MM.1S (cell line): ENCODE measurements at regions not wholly inside any gene's neighbourhood (a gene's known extent, or its start where the extent isn't known, plus 50 kb on each side); places are given as distances from the start of the nearest gene placed in this dataset.

ENCODE experiments used
- DNase-seq: peaks from one replicate; pipeline ENCODE4 v3.0.0-alpha.2; 2015
- H2AFZ ChIP-seq: fragments of 300-600 bp; sonication (generic); 2 replicates; pipeline ENCODE4 v1.6.0; 2016; ENCODE audit warnings: antibody characterized with exemption, low read length
- H3F3A ChIP-seq: fragments of 300-600 bp; sonication (generic); 2 replicates; pipeline ENCODE4 v1.6.1; 2016; ENCODE audit warnings: mild to moderate bottlenecking, antibody characterized with exemption, low read length, moderate library complexity, mixed read lengths; ENCODE audit not compliant: insufficient read depth
- H3K27ac ChIP-seq: fragments of 300-600 bp; sonication (generic); 2 replicates; pipeline ENCODE4 v1.5.1; 2016; ENCODE audit warnings: mild to moderate bottlenecking, low read length
- H3K27me3 ChIP-seq: fragments of 300-600 bp; sonication (generic); replicated peaks from 2 replicates; pipeline ENCODE4 v1.6.0; 2016; ENCODE audit warnings: low read length; ENCODE audit not compliant: insufficient read depth
- H3K36me3 ChIP-seq: fragments of 300-600 bp; sonication (generic); replicated peaks from 2 replicates; pipeline ENCODE4 v1.6.1; 2016; ENCODE audit warnings: mild to moderate bottlenecking, low read length, mixed read lengths; ENCODE audit not compliant: insufficient read depth
- H3K4me1 ChIP-seq: fragments of 300-600 bp; sonication (generic); 2 replicates; pipeline ENCODE4 v1.6.1; 2016; ENCODE audit warnings: low read length, mixed read lengths
- H3K4me2 ChIP-seq: fragments of 300-600 bp; sonication (generic); 2 replicates; pipeline ENCODE4 v1.6.0; 2016; ENCODE audit warnings: low read depth, low read length
- H3K4me3 ChIP-seq: fragments of 300-600 bp; sonication (generic); 2 replicates; pipeline ENCODE4 v1.5.1; 2016; ENCODE audit warnings: low read length, mixed read lengths
- H3K79me2 ChIP-seq: fragments of 300-600 bp; sonication (generic); 2 replicates; pipeline ENCODE4 v1.6.1; 2016; ENCODE audit warnings: mixed run types, low read length, mixed read lengths
- H3K9ac ChIP-seq: fragments of 300-600 bp; sonication (generic); 2 replicates; pipeline ENCODE4 v1.6.1; 2016; ENCODE audit warnings: low read length, mixed read lengths
- H3K9me2 ChIP-seq: fragments of 300-600 bp; sonication (generic); replicated peaks from 2 replicates; pipeline ENCODE4 v1.6.1; 2016; ENCODE audit warnings: mild to moderate bottlenecking, low read length, mixed read lengths; ENCODE audit not compliant: insufficient read depth
- H3K9me3 ChIP-seq: fragments of 300-600 bp; sonication (generic); replicated peaks from 2 replicates; pipeline ENCODE4 v1.6.1; 2016; ENCODE audit warnings: mild to moderate bottlenecking, low read length, mixed read lengths; ENCODE audit not compliant: insufficient read depth
- H4K20me1 ChIP-seq: fragments of 300-600 bp; sonication (generic); 2 replicates; pipeline ENCODE4 v1.6.1; 2016; ENCODE audit warnings: mild to moderate bottlenecking, low read length, moderate library complexity, mixed read lengths; ENCODE audit not compliant: insufficient read depth
- EZH2 ChIP-seq: fragments of 300-600 bp; sonication (generic); optimal IDR thresholded peaks from 2 replicates; pipeline ENCODE3; 2017; ENCODE audit warnings: low read depth, mild to moderate bottlenecking, antibody characterized with exemption, low read length, mixed read lengths
- EZH2phosphoT487 ChIP-seq: fragments of 300-600 bp; sonication (generic); IDR thresholded peaks from 2 replicates; pipeline ENCODE4 v1.6.1; 2018; ENCODE audit warnings: antibody characterized with exemption, low read length
- TF ChIP-seq, protein P1 (sequence below): fragments of 300-600 bp; sonication (generic); IDR thresholded peaks from 2 replicates; pipeline ENCODE4 v1.5.1; 2016; ENCODE audit warnings: antibody characterized with exemption, low read length, mixed read lengths

DNA sequence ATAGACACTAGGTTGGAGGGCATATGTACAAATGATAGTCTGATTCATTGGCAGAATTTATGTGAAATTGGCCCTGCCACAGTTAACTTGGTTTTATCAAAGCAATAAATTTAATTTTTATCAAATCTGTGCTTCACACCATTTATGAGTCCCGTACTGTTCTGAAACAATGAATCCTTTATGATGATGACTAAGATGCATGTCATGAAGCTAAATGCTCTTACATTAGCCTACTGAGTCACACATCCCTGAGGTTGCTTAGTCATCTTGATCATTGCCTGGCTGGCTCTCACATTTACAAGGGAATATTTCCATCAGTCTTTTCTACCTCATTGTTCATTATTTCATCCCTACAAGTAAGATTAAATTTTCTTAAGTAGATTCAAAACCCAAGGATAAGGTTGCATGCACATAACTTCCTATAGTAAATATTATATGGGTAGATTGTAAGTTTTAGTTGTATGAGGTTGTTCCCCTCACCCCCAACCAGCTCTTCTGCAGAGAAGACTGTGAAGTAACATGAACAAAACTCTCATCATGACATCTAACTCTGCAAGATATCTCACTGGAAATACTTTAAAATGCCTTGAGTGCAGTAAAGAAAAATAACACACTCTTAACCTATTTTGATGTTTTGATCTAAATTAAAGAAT is 170.7 kb downstream of the CYB561 start:
- no peak overlapping the region for H3K4me3 ChIP-seq
- DNase-seq: no peak
- no peak overlapping the region for H2AFZ ChIP-seq
- no peak overlapping the region for H3K27ac ChIP-seq
- H3K9ac ChIP-seq: no peak overlapping the region
- no peaks in the 10 kb centered on the region for H3K27me3 ChIP-seq
- no peaks in the 10 kb centered on the region for H3F3A ChIP-seq
- no peaks in the 10 kb centered on the region for H3K9me2 ChIP-seq
- H3K4me2 ChIP-seq: no peak overlapping the region
- no peak for TF ChIP-seq EZH2phosphoT487
- no peaks in the 10 kb centered on the region for H3K36me3 ChIP-seq
- H4K20me1 ChIP-seq: no peaks in the 10 kb centered on the region
- peaks cover 22% of the 10 kb centered on the region for H3K4me1 ChIP-seq
- H3K79me2 ChIP-seq: no peaks in the 10 kb centered on the region
- no peaks in the 10 kb centered on the region for H3K9me3 ChIP-seq

DNA sequence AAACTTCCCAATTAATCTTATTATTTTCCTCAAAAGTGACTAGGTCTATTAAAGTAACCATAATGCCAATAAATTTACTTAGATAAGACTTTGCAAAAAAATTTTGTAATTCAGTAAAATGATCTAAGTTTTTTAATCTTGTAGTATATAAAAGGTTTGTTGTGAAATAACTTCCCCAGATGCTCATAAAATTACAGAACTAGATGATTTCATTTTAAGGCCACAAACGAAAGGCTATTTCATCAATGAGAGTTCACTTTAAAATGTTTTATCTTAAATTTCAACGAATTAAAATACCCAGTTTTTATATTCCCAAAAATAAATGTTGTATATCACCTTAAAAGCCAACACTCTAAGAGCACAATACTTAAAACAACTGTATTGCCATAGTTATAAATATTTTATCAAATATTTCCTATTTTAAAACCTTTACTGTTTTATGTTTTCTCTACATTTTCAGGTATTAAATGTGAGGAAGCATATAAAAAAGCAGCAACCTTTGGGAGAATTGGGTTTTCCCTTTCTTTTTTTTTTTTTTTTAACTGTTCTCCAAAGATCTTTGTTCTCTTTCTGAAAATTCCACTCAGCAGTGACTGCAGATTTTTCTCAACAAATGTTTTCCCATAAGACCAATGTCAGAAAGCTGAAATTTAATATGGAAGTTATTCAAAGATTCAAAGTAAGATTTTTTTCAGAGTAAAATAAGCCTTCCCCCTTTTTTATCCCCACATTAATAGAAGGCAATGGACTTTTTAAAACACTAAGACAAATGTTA is 169.9 kb downstream of the CYB561 start:
- Histone ChIP-seq H3K9ac (no peak overlapping the region), H4K20me1 (no peaks in the 10 kb centered on the region), H3F3A (no peaks in the 10 kb centered on the region), H3K9me3 (no peaks in the 10 kb centered on the region), H2AFZ (no peak overlapping the region), H3K27me3 (no peaks in the 10 kb centered on the region), H3K79me2 (no peaks in the 10 kb centered on the region), H3K4me1 (peaks cover 29% of the 10 kb centered on the region), H3K27ac (no peak overlapping the region), H3K4me2 (no peak overlapping the region), H3K36me3 (no peaks in the 10 kb centered on the region), H3K9me2 (no peaks in the 10 kb centered on the region), H3K4me3 (no peak overlapping the region)
- no peak for TF ChIP-seq EZH2
- no peak for TF ChIP-seq EZH2phosphoT487
- TF ChIP-seq, protein P1, sequence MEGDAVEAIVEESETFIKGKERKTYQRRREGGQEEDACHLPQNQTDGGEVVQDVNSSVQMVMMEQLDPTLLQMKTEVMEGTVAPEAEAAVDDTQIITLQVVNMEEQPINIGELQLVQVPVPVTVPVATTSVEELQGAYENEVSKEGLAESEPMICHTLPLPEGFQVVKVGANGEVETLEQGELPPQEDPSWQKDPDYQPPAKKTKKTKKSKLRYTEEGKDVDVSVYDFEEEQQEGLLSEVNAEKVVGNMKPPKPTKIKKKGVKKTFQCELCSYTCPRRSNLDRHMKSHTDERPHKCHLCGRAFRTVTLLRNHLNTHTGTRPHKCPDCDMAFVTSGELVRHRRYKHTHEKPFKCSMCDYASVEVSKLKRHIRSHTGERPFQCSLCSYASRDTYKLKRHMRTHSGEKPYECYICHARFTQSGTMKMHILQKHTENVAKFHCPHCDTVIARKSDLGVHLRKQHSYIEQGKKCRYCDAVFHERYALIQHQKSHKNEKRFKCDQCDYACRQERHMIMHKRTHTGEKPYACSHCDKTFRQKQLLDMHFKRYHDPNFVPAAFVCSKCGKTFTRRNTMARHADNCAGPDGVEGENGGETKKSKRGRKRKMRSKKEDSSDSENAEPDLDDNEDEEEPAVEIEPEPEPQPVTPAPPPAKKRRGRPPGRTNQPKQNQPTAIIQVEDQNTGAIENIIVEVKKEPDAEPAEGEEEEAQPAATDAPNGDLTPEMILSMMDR: no peak
- no peak for DNase-seq

DNA sequence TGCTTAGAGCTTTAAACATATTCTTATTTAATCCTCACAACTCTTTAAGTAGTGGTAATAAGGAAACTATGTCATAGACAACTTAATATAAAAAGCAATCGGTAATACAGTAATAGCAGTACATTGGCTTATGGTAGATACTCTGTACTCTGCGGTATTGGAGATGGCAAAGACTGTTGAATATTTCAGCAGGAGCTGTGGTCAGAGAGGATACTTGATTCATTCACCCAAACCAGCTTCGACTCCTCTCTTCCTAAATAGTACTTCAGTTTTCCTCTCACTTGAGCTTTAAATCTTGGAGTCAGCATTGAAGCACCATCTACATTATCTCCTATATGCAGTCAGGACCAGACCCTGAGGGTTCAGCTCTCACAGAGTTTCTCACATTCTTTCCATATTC is 169.3 kb downstream of the CYB561 start:
- DNase-seq: no peak
- H3K9me2 ChIP-seq: no peaks in the 10 kb centered on the region
- H3F3A ChIP-seq: no peaks in the 10 kb centered on the region
- TF ChIP-seq EZH2phosphoT487 (no peak), EZH2 (no peak)
- TF ChIP-seq, protein P1: no peak
- H3K4me1 ChIP-seq: peaks cover 36% of the 10 kb centered on the region
- no peaks in the 10 kb centered on the region for H3K27me3 ChIP-seq
- no peak overlapping the region for H2AFZ ChIP-seq
- no peaks in the 10 kb centered on the region for H3K79me2 ChIP-seq
- H3K4me3 ChIP-seq: no peak overlapping the region
- H3K4me2 ChIP-seq: no peak overlapping the region
- no peaks in the 10 kb centered on the region for H3K36me3 ChIP-seq
- H3K27ac ChIP-seq: no peak overlapping the region
- H4K20me1 ChIP-seq: no peaks in the 10 kb centered on the region
- H3K9ac ChIP-seq: no peak overlapping the region
- no peaks in the 10 kb centered on the region for H3K9me3 ChIP-seq

DNA sequence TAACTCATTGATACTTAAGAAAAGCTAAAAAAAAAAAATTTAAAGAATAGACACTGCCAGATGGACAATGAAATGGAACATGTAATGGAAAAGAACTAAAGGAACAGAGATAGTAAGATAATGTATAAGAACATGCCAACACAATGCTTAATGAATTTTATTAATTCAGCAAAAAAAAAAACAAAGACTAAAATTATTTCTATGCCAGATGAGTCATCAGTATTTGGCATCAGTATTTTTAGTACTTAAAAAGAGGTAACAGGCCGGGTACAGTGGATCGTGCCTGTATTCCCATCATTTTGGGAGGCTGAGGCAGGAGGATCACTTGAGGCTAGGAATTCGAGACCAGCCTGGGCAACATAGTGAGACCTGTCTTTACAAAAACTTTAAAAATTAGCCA is 168.5 kb downstream of the CYB561 start:
- DNase-seq: no peak
- Histone ChIP-seq H3K4me2 (no peak overlapping the region), H3K4me1 (peaks cover 42% of the 10 kb centered on the region), H2AFZ (no peak overlapping the region), H3K9me2 (no peaks in the 10 kb centered on the region), H3K9me3 (no peaks in the 10 kb centered on the region), H3K27me3 (no peaks in the 10 kb centered on the region), H3K9ac (no peak overlapping the region), H3K36me3 (no peaks in the 10 kb centered on the region), H3K4me3 (no peak overlapping the region), H4K20me1 (no peaks in the 10 kb centered on the region), H3F3A (no peaks in the 10 kb centered on the region), H3K79me2 (no peaks in the 10 kb centered on the region), H3K27ac (no peak overlapping the region)
- TF ChIP-seq EZH2: no peak
- TF ChIP-seq EZH2phosphoT487: no peak
- TF ChIP-seq, protein P1: no peak
